ENCODE measurements at regions not wholly inside any gene's neighbourhood (a gene's known extent, or its start where the extent isn't known, plus 50 kb on each side); places are given as distances from the start of the nearest gene placed in this dataset.

DNA sequence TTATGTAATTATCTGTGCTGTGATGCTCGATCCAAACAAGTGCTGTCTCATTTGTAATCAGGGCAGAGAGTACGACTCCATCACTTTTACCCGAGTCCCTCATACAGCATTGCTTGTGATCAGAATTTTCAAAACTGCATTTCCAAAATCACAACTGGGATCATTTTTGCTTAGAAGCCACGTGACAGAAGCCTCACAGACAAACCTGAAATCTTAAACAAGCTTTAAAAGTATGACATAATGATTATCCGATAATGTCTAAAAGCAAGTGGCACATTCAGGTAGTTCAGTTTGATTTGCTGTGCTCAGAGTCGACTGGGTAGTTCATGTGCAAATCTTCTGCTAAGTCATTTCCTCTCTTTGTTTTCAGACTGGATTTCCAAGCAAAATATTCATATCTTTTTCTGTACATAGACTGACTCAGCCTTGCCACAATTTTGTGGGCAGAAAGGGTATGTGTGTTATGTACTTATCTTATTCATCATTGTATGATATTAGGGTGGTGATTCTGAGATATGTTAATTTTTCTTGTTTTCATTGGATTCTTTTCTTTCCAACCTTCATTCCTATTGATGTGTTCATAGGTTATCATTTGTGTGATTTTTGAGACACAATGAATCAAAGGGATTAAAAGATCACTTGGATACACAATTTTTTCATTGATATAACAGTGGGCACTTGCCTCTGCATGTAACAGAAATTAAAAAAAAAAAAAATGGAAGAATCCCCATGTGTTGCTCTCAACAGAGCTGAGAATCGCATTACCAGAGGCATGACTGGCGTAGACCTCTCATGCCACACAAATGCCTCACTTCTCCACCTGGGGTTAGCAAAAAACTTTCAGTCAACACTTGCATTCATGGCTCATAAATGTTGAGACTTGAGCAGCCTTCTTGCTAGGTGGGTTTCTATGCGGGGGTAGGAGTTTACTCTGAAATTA, 355.7 kb downstream of the LTN1 start:
- no peak overlapping the region for H3K4me3 ChIP-seq (ENCODE audit: low read depth in 1 of 2, low read length in 2 of 2)
- no peak overlapping the region for H3K27ac ChIP-seq (ENCODE audit: low read length)
- H3K36me3 ChIP-seq (ENCODE audit: control insufficient read depth in 1 of 2, insufficient read depth in 2 of 2, low read length in 2 of 2): no peaks in the 10 kb centered on the region
- no peaks in the 10 kb centered on the region for H3K4me1 ChIP-seq (ENCODE audit: control insufficient read depth in 1 of 2, insufficient read depth in 2 of 2, low read length in 2 of 2)
- H3K27me3 ChIP-seq (ENCODE audit: low read depth, low read length): no peaks in the 10 kb centered on the region
- H3K9me3 ChIP-seq (ENCODE audit: control insufficient read depth in 1 of 2, low read length in 2 of 2): no peaks in the 10 kb centered on the region

DNA sequence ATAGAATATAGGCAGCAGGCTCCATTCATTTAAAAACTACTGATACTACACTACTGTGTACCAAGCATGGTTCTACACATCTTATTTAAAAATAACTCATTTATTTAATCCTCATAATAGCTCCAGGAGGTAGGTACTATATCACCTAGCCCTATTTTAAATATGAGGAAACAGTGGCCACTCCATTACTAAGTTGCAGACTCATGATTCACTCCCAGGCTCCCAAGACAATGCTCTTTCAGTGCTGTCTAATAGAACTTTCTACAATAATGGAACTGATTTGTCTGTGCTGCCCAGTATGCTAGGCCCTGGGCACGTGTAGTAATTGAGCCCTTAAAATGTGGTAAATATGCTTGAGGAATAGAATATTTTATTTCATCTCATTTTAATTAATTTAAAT, 357.1 kb downstream of the LTN1 start:
- H3K27me3 ChIP-seq (ENCODE audit: low read depth, low read length): no peaks in the 10 kb centered on the region
- no peak overlapping the region for H3K27ac ChIP-seq (ENCODE audit: low read length)
- no peaks in the 10 kb centered on the region for H3K36me3 ChIP-seq (ENCODE audit: control insufficient read depth in 1 of 2, insufficient read depth in 2 of 2, low read length in 2 of 2)
- H3K4me1 ChIP-seq (ENCODE audit: control insufficient read depth in 1 of 2, insufficient read depth in 2 of 2, low read length in 2 of 2): no peaks in the 10 kb centered on the region
- no peak overlapping the region for H3K4me3 ChIP-seq (ENCODE audit: low read depth in 1 of 2, low read length in 2 of 2)
- no peaks in the 10 kb centered on the region for H3K9me3 ChIP-seq (ENCODE audit: control insufficient read depth in 1 of 2, low read length in 2 of 2)

DNA sequence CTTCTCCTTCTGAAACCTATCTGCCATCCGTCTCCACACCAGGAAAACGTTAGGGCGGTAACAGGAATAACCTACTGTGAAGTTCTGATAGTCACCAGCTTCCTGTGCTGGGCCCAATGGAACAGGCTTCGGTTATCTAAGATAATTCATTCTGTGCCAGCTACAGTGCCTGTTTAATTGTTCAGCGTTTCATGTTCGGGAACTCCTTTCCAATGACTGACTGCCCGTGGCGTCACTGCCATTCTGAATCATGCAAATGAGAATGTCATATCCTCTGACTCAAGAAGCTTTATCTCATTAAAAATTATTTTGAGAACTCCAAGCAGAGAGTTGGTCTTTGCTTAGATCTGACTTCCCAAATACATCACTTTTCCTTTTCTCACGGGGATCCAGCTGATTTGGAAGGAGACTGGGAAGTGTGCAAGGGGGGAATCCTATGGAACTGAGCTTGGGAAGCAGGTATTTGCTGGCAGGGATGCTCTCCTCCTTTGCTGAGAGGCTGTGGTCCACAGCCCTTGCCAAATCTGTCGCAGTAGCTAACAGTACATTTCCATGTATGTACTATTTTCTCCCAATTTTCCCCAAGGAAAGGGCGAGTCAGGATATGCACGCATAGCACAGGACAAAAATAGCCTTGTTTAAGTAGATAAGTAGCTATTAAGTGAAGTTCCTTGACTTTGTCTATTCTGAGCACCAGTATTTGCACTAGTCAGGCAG, 358.7 kb downstream of the LTN1 start:
- H3K4me3 ChIP-seq (ENCODE audit: low read depth in 1 of 2, low read length in 2 of 2): no peak overlapping the region
- no peaks in the 10 kb centered on the region for H3K36me3 ChIP-seq (ENCODE audit: control insufficient read depth in 1 of 2, insufficient read depth in 2 of 2, low read length in 2 of 2)
- H3K27ac ChIP-seq (ENCODE audit: low read length): no peak overlapping the region
- no peaks in the 10 kb centered on the region for H3K9me3 ChIP-seq (ENCODE audit: control insufficient read depth in 1 of 2, low read length in 2 of 2)
- no peaks in the 10 kb centered on the region for H3K4me1 ChIP-seq (ENCODE audit: control insufficient read depth in 1 of 2, insufficient read depth in 2 of 2, low read length in 2 of 2)
- no peaks in the 10 kb centered on the region for H3K27me3 ChIP-seq (ENCODE audit: low read depth, low read length)

DNA sequence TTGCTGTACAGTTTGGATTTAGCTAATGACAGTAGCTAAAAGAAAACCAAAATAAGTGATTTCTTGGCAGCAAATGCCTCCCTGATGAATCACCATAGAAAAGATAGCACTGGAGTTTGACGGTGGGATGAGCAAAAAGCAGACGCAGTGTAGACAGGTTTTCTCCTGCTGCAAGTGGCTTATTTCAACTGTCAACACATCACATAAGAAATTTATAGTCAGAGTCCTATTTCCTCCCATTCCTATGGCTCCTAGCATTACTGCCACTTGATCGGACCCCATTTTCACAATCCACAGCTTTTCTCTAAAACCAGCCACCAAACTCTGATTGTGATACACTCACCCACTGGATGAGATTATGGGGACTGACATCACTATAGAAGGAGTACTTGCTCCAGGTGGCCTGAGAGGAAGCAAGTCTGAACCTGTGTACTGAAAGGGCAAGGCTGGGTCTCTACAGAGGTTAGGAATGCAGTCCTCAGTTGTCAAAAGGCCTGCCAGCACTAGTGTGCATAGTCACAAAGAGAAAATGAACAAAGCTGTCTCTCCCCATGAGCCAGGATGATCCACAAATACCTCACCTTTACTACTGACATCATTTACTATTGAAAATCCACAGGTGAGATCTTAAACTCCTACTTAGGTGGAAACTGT, 359.8 kb downstream of the LTN1 start:
- H3K4me1 ChIP-seq (ENCODE audit: control insufficient read depth in 1 of 2, insufficient read depth in 2 of 2, low read length in 2 of 2): no peaks in the 10 kb centered on the region

DNA sequence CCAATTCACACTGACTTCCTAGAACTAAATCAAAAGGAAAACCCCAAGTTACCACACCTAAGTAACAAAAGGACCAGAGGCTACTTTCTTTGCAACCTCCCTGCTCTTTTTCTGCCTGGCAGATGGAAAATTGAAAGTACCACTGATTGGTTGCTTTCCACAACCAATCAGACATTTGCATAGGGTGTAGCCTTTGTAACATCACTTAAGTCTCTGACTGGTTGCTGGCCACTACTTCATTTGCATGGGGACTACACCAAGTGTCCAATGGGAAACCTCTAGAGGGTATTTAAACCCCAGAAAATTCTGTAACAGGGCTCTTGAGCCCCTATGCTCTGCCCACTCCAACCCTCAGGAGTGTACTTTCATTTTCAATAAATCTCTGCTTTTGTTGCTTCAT, 365.0 kb downstream of the LTN1 start:
- peaks cover 0 to 2% of the 10 kb centered on the region in 2 donors for H3K9me3 ChIP-seq (ENCODE audit: control insufficient read depth in 1 of 2, low read length in 2 of 2)
- no peaks in the 10 kb centered on the region for H3K4me1 ChIP-seq (ENCODE audit: control insufficient read depth in 1 of 2, insufficient read depth in 2 of 2, low read length in 2 of 2)
- no peaks in the 10 kb centered on the region for H3K36me3 ChIP-seq (ENCODE audit: control insufficient read depth in 1 of 2, insufficient read depth in 2 of 2, low read length in 2 of 2)
- no peak overlapping the region for H3K4me3 ChIP-seq (ENCODE audit: low read depth in 1 of 2, low read length in 2 of 2)
- H3K27ac ChIP-seq (ENCODE audit: low read length): no peak overlapping the region
- no peaks in the 10 kb centered on the region for H3K27me3 ChIP-seq (ENCODE audit: low read depth, low read length)

More for the DNA sequence above, 359.8 kb downstream of the LTN1 start:
- Histone ChIP-seq H3K27ac (ENCODE audit: low read length) (peak overlapping the region; percentile 17), H3K4me3 (ENCODE audit: low read depth in 1 of 2, low read length in 2 of 2) (peak overlapping the region in 1 of 2 donors; percentile 32), H3K36me3 (ENCODE audit: control insufficient read depth in 1 of 2, insufficient read depth in 2 of 2, low read length in 2 of 2) (no peaks in the 10 kb centered on the region), H3K27me3 (ENCODE audit: low read depth, low read length) (no peaks in the 10 kb centered on the region), H3K9me3 (ENCODE audit: control insufficient read depth in 1 of 2, low read length in 2 of 2) (no peaks in the 10 kb centered on the region)

DNA sequence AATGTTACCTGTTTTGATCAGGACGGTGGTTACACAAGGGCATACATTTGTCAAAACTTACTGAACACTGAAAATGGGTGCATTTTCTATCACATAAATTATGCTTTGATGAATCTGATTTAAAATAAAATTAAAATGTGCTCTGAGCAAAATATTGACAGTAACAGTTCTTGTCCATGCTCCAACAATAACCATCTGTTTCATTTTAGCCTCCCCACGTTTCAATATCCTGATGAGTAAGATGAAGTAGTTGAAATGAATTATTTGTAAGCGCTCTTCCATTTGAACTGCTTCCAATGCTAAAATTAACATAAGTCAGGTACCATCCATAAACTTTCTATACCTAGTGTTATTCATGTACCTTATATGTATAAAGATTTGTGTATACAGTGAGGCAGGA, 365.4 kb downstream of the LTN1 start:
- Histone ChIP-seq H3K4me1 (ENCODE audit: control insufficient read depth in 1 of 2, insufficient read depth in 2 of 2, low read length in 2 of 2) (no peaks in the 10 kb centered on the region), H3K4me3 (ENCODE audit: low read depth in 1 of 2, low read length in 2 of 2) (no peak overlapping the region), H3K36me3 (ENCODE audit: control insufficient read depth in 1 of 2, insufficient read depth in 2 of 2, low read length in 2 of 2) (no peaks in the 10 kb centered on the region), H3K27me3 (ENCODE audit: low read depth, low read length) (no peaks in the 10 kb centered on the region), H3K9me3 (ENCODE audit: control insufficient read depth in 1 of 2, low read length in 2 of 2) (peaks cover 0 to 3% of the 10 kb centered on the region in 2 donors), H3K27ac (ENCODE audit: low read length) (no peak overlapping the region)

DNA sequence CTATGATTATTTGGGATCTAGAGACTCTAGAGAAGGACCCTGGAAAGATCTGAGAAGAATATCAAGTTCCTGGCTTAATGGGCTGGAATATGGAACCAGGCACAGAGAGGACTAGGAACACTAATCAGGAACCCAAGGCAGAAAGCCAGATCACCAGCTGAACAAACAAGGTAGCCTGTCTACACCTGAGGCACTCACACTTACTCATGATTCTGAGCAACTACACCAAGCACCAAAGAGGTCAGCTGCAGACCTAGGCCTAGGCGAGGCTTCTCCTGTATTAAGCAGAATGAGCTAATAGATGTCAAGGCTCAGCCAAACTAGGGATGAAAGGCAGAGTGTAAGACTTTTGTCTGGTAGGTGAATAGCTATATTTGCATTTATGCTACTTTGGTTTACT, 368.1 kb downstream of the LTN1 start:
- Histone ChIP-seq H3K4me1 (ENCODE audit: control insufficient read depth in 1 of 2, insufficient read depth in 2 of 2, low read length in 2 of 2) (no peaks in the 10 kb centered on the region), H3K9me3 (ENCODE audit: control insufficient read depth in 1 of 2, low read length in 2 of 2) (peaks cover 0 to 3% of the 10 kb centered on the region in 2 donors), H3K4me3 (ENCODE audit: low read depth in 1 of 2, low read length in 2 of 2) (no peak overlapping the region), H3K27ac (ENCODE audit: low read length) (no peak overlapping the region), H3K36me3 (ENCODE audit: control insufficient read depth in 1 of 2, insufficient read depth in 2 of 2, low read length in 2 of 2) (no peaks in the 10 kb centered on the region), H3K27me3 (ENCODE audit: low read depth, low read length) (no peaks in the 10 kb centered on the region)

DNA sequence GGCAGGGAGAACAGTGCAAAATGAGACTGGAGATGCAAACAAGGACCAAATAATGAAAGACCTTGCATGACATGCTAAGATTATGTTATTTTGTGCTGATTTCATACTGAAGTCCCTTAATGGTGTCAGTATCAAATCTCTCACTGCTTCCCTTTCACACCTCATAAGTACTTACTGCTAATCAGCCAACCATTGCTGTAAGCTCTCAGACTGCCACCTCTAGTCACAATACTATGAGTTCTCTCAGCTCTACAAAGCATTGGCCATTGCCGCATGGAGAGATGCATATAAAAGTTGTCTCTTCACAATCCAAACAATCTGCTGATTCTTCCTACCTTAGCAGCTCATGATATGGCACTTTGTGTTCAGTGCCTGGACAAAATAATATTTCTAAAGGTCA, 375.4 kb downstream of the LTN1 start:
- Histone ChIP-seq H3K36me3 (ENCODE audit: control insufficient read depth in 1 of 2, insufficient read depth in 2 of 2, low read length in 2 of 2) (no peaks in the 10 kb centered on the region), H3K4me3 (ENCODE audit: low read depth in 1 of 2, low read length in 2 of 2) (no peak overlapping the region), H3K27me3 (ENCODE audit: low read depth, low read length) (no peaks in the 10 kb centered on the region), H3K4me1 (ENCODE audit: control insufficient read depth in 1 of 2, insufficient read depth in 2 of 2, low read length in 2 of 2) (no peaks in the 10 kb centered on the region), H3K9me3 (ENCODE audit: control insufficient read depth in 1 of 2, low read length in 2 of 2) (no peaks in the 10 kb centered on the region), H3K27ac (ENCODE audit: low read length) (no peak overlapping the region)

DNA sequence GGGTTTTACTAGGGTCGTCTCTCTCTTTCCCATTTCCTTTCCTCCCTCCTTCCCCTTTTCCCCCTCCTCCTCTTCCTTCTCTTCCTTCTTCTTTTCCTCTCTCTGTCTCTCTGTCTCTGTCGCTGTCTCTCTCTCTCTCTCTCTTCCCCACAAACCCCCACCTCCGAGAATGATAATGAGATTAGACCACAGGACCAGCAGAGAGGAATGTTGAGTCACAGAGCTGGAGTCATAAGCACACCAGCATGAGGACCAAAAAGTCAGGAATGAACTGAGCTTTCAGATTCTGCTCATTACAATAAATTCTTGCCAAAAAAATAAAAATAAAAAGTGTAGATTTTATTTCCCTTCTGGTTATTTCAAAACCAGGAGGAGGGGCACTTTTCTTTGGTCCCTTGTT, 377.4 kb downstream of the LTN1 start:
- Histone ChIP-seq H3K4me1 (ENCODE audit: control insufficient read depth in 1 of 2, insufficient read depth in 2 of 2, low read length in 2 of 2) (no peaks in the 10 kb centered on the region), H3K36me3 (ENCODE audit: control insufficient read depth in 1 of 2, insufficient read depth in 2 of 2, low read length in 2 of 2) (no peaks in the 10 kb centered on the region), H3K9me3 (ENCODE audit: control insufficient read depth in 1 of 2, low read length in 2 of 2) (no peaks in the 10 kb centered on the region), H3K27me3 (ENCODE audit: low read depth, low read length) (no peaks in the 10 kb centered on the region), H3K4me3 (ENCODE audit: low read depth in 1 of 2, low read length in 2 of 2) (no peak overlapping the region), H3K27ac (ENCODE audit: low read length) (no peak overlapping the region)

DNA sequence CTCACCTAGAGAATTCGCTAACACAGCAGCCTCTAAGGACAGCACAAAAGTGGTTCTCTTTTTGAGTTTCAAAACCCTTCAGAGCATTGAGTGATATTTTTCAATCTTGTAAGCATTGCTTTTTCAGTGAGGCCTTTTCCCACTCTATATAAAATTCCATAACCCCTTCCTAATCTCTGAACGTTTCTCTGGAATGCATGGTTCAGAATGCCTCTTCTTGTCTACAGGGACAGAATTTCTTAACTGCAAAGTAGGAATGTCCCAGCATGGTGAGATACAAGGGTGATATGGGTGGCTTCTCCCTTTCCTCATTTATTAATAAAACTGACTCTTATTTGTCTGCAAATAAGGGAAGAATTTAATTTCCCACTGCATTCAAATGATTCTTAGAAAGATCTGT, 377.9 kb downstream of the LTN1 start:
- H3K9me3 ChIP-seq (ENCODE audit: control insufficient read depth in 1 of 2, low read length in 2 of 2): no peaks in the 10 kb centered on the region
- H3K4me3 ChIP-seq (ENCODE audit: low read depth in 1 of 2, low read length in 2 of 2): no peak overlapping the region
- H3K4me1 ChIP-seq (ENCODE audit: control insufficient read depth in 1 of 2, insufficient read depth in 2 of 2, low read length in 2 of 2): no peaks in the 10 kb centered on the region
- H3K36me3 ChIP-seq (ENCODE audit: control insufficient read depth in 1 of 2, insufficient read depth in 2 of 2, low read length in 2 of 2): no peaks in the 10 kb centered on the region
- H3K27me3 ChIP-seq (ENCODE audit: low read depth, low read length): no peaks in the 10 kb centered on the region
- H3K27ac ChIP-seq (ENCODE audit: low read length): no peak overlapping the region

DNA sequence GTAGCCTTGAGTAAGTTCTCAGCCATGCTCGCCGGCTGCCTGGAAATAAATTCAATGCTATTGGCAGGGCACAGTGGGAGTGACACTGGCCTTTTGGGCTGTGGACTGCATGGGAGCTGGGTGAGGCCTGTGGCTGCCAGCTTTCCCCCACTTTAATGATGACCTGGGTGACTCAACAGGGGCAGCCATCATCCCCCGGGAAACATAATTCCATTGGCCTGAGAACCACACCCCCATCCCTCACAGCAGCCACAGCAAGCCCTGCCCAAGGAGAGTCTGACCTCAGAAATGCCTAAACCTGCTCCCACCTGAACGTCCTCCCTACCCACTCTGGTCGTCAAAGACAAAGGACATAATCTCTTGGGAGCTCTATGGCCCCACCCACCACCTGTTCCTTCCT, 384.0 kb downstream of the LTN1 start:
- H3K4me3 ChIP-seq (ENCODE audit: low read depth in 1 of 2, low read length in 2 of 2): no peak overlapping the region
- H3K4me1 ChIP-seq (ENCODE audit: control insufficient read depth in 1 of 2, insufficient read depth in 2 of 2, low read length in 2 of 2): no peaks in the 10 kb centered on the region
- no peaks in the 10 kb centered on the region for H3K27me3 ChIP-seq (ENCODE audit: low read depth, low read length)
- no peaks in the 10 kb centered on the region for H3K36me3 ChIP-seq (ENCODE audit: control insufficient read depth in 1 of 2, insufficient read depth in 2 of 2, low read length in 2 of 2)
- no peaks in the 10 kb centered on the region for H3K9me3 ChIP-seq (ENCODE audit: control insufficient read depth in 1 of 2, low read length in 2 of 2)
- H3K27ac ChIP-seq (ENCODE audit: low read length): no peak overlapping the region

All from muscle layer of duodenum (tissue), 2 donors.